H1 (cell line): ENCODE measurements at regions not wholly inside any gene's neighbourhood (a gene's known extent, or its start where the extent isn't known, plus 50 kb on each side); places are given as distances from the start of the nearest gene placed in this dataset.

Experiments used
- CTCF ChIA-PET: fragments of 300-600 bp; sonication (Branson Sonifier 250); formaldehyde crosslinking; loops from one replicate; lab custom pipeline; 2021; ENCODE audit not compliant: partially characterized antibody; lab: Charles Lee
- POLR2A ChIA-PET: fragments of 300-600 bp; sonication (Branson Sonifier 250); formaldehyde crosslinking; loops from one replicate; lab custom pipeline; 2021; ENCODE audit warnings: inconsistent platforms; ENCODE audit not compliant: partially characterized antibody; lab: Charles Lee
- DNase-seq, 2 experiments: peaks; one replicate each; pipeline versions ENCODE4 v3.0.0 to v3.0.0-alpha.2; 2010 to 2022; ENCODE audit warnings: low spot score in 2 of 2, low read depth in 1 of 2, mixed read lengths in 1 of 2
- FAIRE-seq: peaks from 2 replicates; lab custom pipeline; 2011; peaks lifted over from hg19 to GRCh38; lab: Jason Lieb, UNC
- H2AFZ ChIP-seq: 2 replicates; pipeline ENCODE4 v1.8.1; 2012; ENCODE audit warnings: low read length, inconsistent platforms
- H2AK5ac ChIP-seq: 2 replicates; pipeline ENCODE4 v1.6.1; 2013; ENCODE audit warnings: low read depth, low read length
- H2BK120ac ChIP-seq: replicated peaks from 2 replicates; pipeline ENCODE3; 2013; ENCODE audit warnings: low read depth, low read length, inconsistent platforms
- H2BK12ac ChIP-seq: 2 replicates; pipeline ENCODE4 v1.6.1; 2013; ENCODE audit warnings: low read depth, low read length
- H2BK15ac ChIP-seq: 2 replicates; pipeline ENCODE4 v1.6.1; 2013; ENCODE audit warnings: low read length
- H2BK20ac ChIP-seq: 2 replicates; pipeline ENCODE4 v1.6.1; 2013; ENCODE audit warnings: low read length
- H2BK5ac ChIP-seq: 2 replicates; pipeline ENCODE4 v1.6.1; 2013; ENCODE audit warnings: low read depth, low read length
- H3K14ac ChIP-seq: 2 replicates; pipeline ENCODE4 v1.6.1; 2013; ENCODE audit warnings: inconsistent platforms; ENCODE audit not compliant: insufficient read length
- H3K18ac ChIP-seq: 2 replicates; pipeline ENCODE4 v1.6.1; 2013; ENCODE audit warnings: low read length; ENCODE audit errors: extremely low read depth
- H3K23ac ChIP-seq: 2 replicates; pipeline ENCODE4 v1.6.1; 2013; ENCODE audit warnings: inconsistent platforms; ENCODE audit not compliant: insufficient read length
- H3K23me2 ChIP-seq: 2 replicates; pipeline ENCODE4 v1.6.1; 2013; ENCODE audit warnings: low read depth, low read length
- H3K27ac ChIP-seq: 2 replicates; pipeline ENCODE4 v1.6.1; 2011; ENCODE audit warnings: low read depth, low read length, inconsistent platforms
- H3K27me3 ChIP-seq, 4 experiments: replicated peaks in 1 of 4; 1 replicate in 1 of 4; 2 replicates in 3 of 4; pipeline versions ENCODE4 v1.6.1 to v1.8.1; 2011 to 2013; ENCODE audit warnings: low read length in 3 of 4, mild to moderate bottlenecking in 3 of 4, inconsistent platforms in 2 of 4, mixed read lengths in 2 of 4, moderate library complexity in 1 of 4; ENCODE audit not compliant: control insufficient read depth in 3 of 4, insufficient read depth in 3 of 4; ENCODE audit errors: extremely low read depth in 1 of 4
- H3K36me3 ChIP-seq, 4 experiments: 2 replicates each; pipeline versions ENCODE4 v1.6.1 to v1.8.1; 2011 to 2013; ENCODE audit warnings: mild to moderate bottlenecking in 4 of 4, low read length in 3 of 4, moderate library complexity in 2 of 4, control low read depth in 1 of 4, inconsistent platforms in 1 of 4; ENCODE audit not compliant: insufficient read depth in 4 of 4, control insufficient read depth in 2 of 4
- H3K4ac ChIP-seq: replicated peaks from 2 replicates; pipeline ENCODE3; 2013; ENCODE audit warnings: low read length, low read depth, mixed read lengths, inconsistent platforms; ENCODE audit not compliant: insufficient read length
- H3K4me1 ChIP-seq, 4 experiments: replicated peaks in 1 of 4; 1 replicate in 1 of 4; 2 replicates in 3 of 4; pipeline versions ENCODE4 v1.6.1 to v1.8.1; 2011 to 2013; ENCODE audit warnings: low read length in 3 of 4, inconsistent platforms in 2 of 4, mixed read lengths in 1 of 4; ENCODE audit not compliant: insufficient read depth in 4 of 4, control insufficient read depth in 3 of 4
- H3K4me2 ChIP-seq, 2 experiments: 2 replicates each; pipeline versions ENCODE4 v1.6.1 to v1.8.1; 2011 to 2013; ENCODE audit warnings: low read depth in 2 of 2, low read length in 2 of 2, control low read depth in 1 of 2, inconsistent platforms in 1 of 2, mild to moderate bottlenecking in 1 of 2; ENCODE audit not compliant: insufficient read depth in 1 of 2
- H3K4me3 ChIP-seq, 4 experiments: fragments of 200-600, 300-600 bp in 1 of 4; sonication (generic), shearing (Covaris generic), sonication (Bioruptor Twin) in 1 of 4; 2 replicates each; pipeline versions ENCODE4 v1.5.1 to v1.8.1; 2011 to 2016; ENCODE audit warnings: low read length in 4 of 4, low read depth in 3 of 4, control low read depth in 2 of 4, inconsistent platforms in 2 of 4, mild to moderate bottlenecking in 2 of 4, mixed read lengths in 1 of 4, moderate library complexity in 1 of 4; ENCODE audit not compliant: insufficient read depth in 2 of 4; ENCODE audit errors: extremely low read depth in 1 of 4
- H3K56ac ChIP-seq: replicated peaks from 2 replicates; pipeline ENCODE3; 2013; ENCODE audit warnings: low read depth, mild to moderate bottlenecking, mixed read lengths, low read length, inconsistent platforms; ENCODE audit not compliant: insufficient read length
- H3K79me1 ChIP-seq: 2 replicates; pipeline ENCODE4 v1.6.1; 2013; ENCODE audit warnings: low read depth, low read length, control low read depth
- H3K79me2 ChIP-seq, 2 experiments: 2 replicates each; pipeline versions ENCODE4 v1.6.1 to v1.8.1; 2012 to 2013; ENCODE audit warnings: low read length in 2 of 2, mild to moderate bottlenecking in 2 of 2, inconsistent platforms in 1 of 2; ENCODE audit not compliant: insufficient read depth in 2 of 2, control insufficient read depth in 1 of 2
- H3K9ac ChIP-seq, 4 experiments: replicated peaks in 1 of 4; 1 replicate in 1 of 4; 2 replicates in 3 of 4; pipeline versions ENCODE4 v1.6.1 to v1.8.1; 2011 to 2013; ENCODE audit warnings: low read depth in 3 of 4, low read length in 3 of 4, control low read depth in 2 of 4, mild to moderate bottlenecking in 2 of 4, moderate library complexity in 2 of 4, inconsistent platforms in 1 of 4; ENCODE audit errors: extremely low read depth in 1 of 4
- H3K9me3 ChIP-seq, 2 experiments: 2 replicates each; pipeline versions ENCODE4 v1.6.1 to v1.8.1; 2012 to 2013; ENCODE audit warnings: mild to moderate bottlenecking in 2 of 2, moderate library complexity in 2 of 2, control low read depth in 1 of 2, inconsistent platforms in 1 of 2, low read depth in 1 of 2, low read length in 1 of 2, mixed read lengths in 1 of 2; ENCODE audit not compliant: insufficient read depth in 2 of 2
- H4K20me1 ChIP-seq, 2 experiments: replicated peaks in 1 of 2; 2 replicates each; pipeline versions ENCODE3 to v1.8.1; 2011 to 2013; ENCODE audit warnings: inconsistent platforms in 2 of 2, low read length in 2 of 2, mild to moderate bottlenecking in 1 of 2; ENCODE audit not compliant: insufficient read depth in 2 of 2, control insufficient read depth in 1 of 2
- H4K5ac ChIP-seq: 2 replicates; pipeline ENCODE4 v1.6.1; 2013; ENCODE audit warnings: low read length, low read depth, mixed read lengths, inconsistent platforms; ENCODE audit not compliant: insufficient read length
- H4K8ac ChIP-seq: 2 replicates; pipeline ENCODE4 v1.8.0; 2013; ENCODE audit warnings: mild to moderate bottlenecking, moderate library complexity, low read length, inconsistent platforms; ENCODE audit not compliant: insufficient read depth; ENCODE audit errors: extremely low read depth
- H4K91ac ChIP-seq: replicated peaks from 2 replicates; pipeline ENCODE3; 2013; ENCODE audit warnings: low read length, mixed read lengths, inconsistent platforms; ENCODE audit not compliant: insufficient read length
- CBX8 ChIP-seq: fragments of 300-800, 300-1000 bp; sonication (generic); IDR thresholded peaks from 2 replicates; pipeline ENCODE4 v1.7.1; 2016; ENCODE audit warnings: low read depth, low read length, borderline replicate concordance
- CHD2 ChIP-seq: IDR thresholded peaks from 2 replicates; pipeline ENCODE4 v1.6.1; 2012; ENCODE audit warnings: low read length, improper control_type of control experiment
- CREB1 ChIP-seq: IDR thresholded peaks from 2 replicates; pipeline ENCODE4 v1.6.1; 2012; ENCODE audit warnings: inconsistent platforms
- GTF2F1 ChIP-seq: IDR thresholded peaks from 2 replicates; pipeline ENCODE4 v1.6.1; 2012; ENCODE audit warnings: low read depth, low read length, improper control_type of control experiment, borderline replicate concordance
- JUN ChIP-seq: IDR thresholded peaks from 2 replicates; pipeline ENCODE4 v1.6.1; 2011; ENCODE audit warnings: low read depth, mild to moderate bottlenecking, improper control_type of control experiment, low read length
- JUND ChIP-seq: IDR thresholded peaks from 2 replicates; pipeline ENCODE4 v1.6.1; 2011; ENCODE audit warnings: mild to moderate bottlenecking, improper control_type of control experiment, low read length
- KDM5A ChIP-seq: fragments of 200-600 bp; IDR thresholded peaks from 2 replicates; pipeline ENCODE4 v1.7.1; 2012; ENCODE audit warnings: mild to moderate bottlenecking, low read length, inconsistent platforms, mixed read lengths
- MAFK ChIP-seq: IDR thresholded peaks from 2 replicates; pipeline ENCODE4 v1.6.1; 2012; ENCODE audit warnings: low read depth, mild to moderate bottlenecking, improper control_type of control experiment, low read length
- POU5F1 ChIP-seq: IDR thresholded peaks from 2 replicates; pipeline ENCODE4 v1.6.1; 2011; ENCODE audit warnings: low read depth, mild to moderate bottlenecking, low read length, moderate library complexity
- RAD21 ChIP-seq, 2 experiments: IDR thresholded peaks in 1 of 2; conservative IDR thresholded peaks in 1 of 2; 2 replicates each; pipeline ENCODE4 v1.6.1; 2011; ENCODE audit warnings: low read depth in 2 of 2, low read length in 2 of 2, improper control_type of control experiment in 1 of 2, inconsistent platforms in 1 of 2, mild to moderate bottlenecking in 1 of 2, moderate library complexity in 1 of 2
- RXRA ChIP-seq: IDR thresholded peaks from 2 replicates; pipeline ENCODE4 v1.6.1; 2011; ENCODE audit warnings: low read depth, mild to moderate bottlenecking, low read length, moderate library complexity; ENCODE audit not compliant: insufficient read depth
- SIRT6 ChIP-seq: IDR thresholded peaks from one replicate; pipeline ENCODE4 v1.7.1; 2012; ENCODE audit warnings: low read length, inconsistent platforms
- TAF7 ChIP-seq: optimal IDR thresholded peaks from 2 replicates; pipeline ENCODE3; 2011; ENCODE audit warnings: low read depth, mild to moderate bottlenecking, inconsistent platforms, low read length, moderate library complexity, borderline replicate concordance
- ZNF274 ChIP-seq: IDR thresholded peaks from 2 replicates; pipeline ENCODE4 v1.7.0; 2012; ENCODE audit warnings: low read length, borderline replicate concordance; ENCODE audit errors: extremely low read depth
- whole genome bisulfite sequencing, 2 experiments: shearing (Covaris generic) in 1 of 2; methylation state at CpG; one replicate each; pipeline versions ENCODE4 v1.1.6 to v1.1.7; 2013 to 2015; ENCODE audit warnings: low lambda C conversion rate in 2 of 2, mixed read lengths in 2 of 2, inconsistent platforms in 1 of 2, low coverage in 1 of 2, missing lambda C conversion rate in 1 of 2; ENCODE audit not compliant: insufficient replicate concordance in 2 of 2, insufficient coverage in 1 of 2, insufficient read length in 1 of 2; ENCODE audit errors: extremely low coverage in 1 of 2, missing lambda C conversion rate in 1 of 2; 5-methylcytosine and 5-hydroxymethylcytosine counted together
- TF ChIP-seq, protein P1 (sequence below): IDR thresholded peaks from 2 replicates; pipeline ENCODE4 v1.6.1; 2012; ENCODE audit warnings: inconsistent platforms

DNA sequence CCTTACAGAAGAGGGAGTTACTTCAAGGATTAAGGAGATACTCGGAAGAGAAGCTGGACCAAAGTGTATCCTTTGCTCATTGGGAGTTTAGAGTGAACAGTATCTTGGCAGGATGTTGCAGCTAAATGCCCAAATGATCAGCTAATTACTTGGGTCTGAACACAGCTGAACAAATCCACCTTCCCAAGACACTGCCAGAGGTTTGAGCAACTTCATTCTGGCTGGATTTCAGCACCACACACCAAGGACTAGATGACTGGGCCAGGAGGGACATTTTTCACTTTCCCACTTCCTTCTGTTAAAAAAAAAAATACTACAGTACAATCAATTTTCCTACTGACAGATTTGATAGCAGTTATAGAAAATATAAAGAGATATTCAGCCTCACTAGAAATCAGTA lies 324.6 kb downstream of the MID1IP1 start:
- Histone ChIP-seq H2BK20ac (no peak overlapping the region), H2BK15ac (no peak overlapping the region), H4K20me1 (no peaks in the 10 kb centered on the region), H3K79me1 (no peaks in the 10 kb centered on the region), H3K23ac (no peak overlapping the region), H3K27ac (no peak overlapping the region), H3K79me2 (no peaks in the 10 kb centered on the region), H4K8ac (no peak overlapping the region), H2AK5ac (no peak overlapping the region), H3K14ac (no peak overlapping the region), H3K4me1 (no peaks in the 10 kb centered on the region), H3K56ac (no peak overlapping the region), H3K36me3 (no peaks in the 10 kb centered on the region), H2BK120ac (no peak overlapping the region), H3K18ac (no peak overlapping the region), H3K4me3 (no peak overlapping the region), H3K27me3 (no peaks in the 10 kb centered on the region), H3K9me3 (no peaks in the 10 kb centered on the region), H4K5ac (no peak overlapping the region), H3K9ac (no peak overlapping the region), H3K23me2 (no peaks in the 10 kb centered on the region), H3K4ac (no peak overlapping the region), H2BK12ac (no peak overlapping the region), H4K91ac (no peak overlapping the region), H2BK5ac (no peak overlapping the region), H3K4me2 (no peak overlapping the region), H2AFZ (no peak overlapping the region)
- CTCF ChIA-PET: interaction anchor here (1.0 to 1.3 kb wide), 2 partner anchors 8 to 9 kb away, joined by 3 to 4 read pairs; no protein-coding TSS in a partner anchor
- WGBS, 2 experiments: 63% methylated on average over 1 of the region's 1 CpG; no CpG with 5 or more reads in 1 of the 2 experiments
- DNase-seq (no peak), FAIRE-seq (no peak)
- POLR2A ChIA-PET: no interaction called here
- TF ChIP-seq GTF2F1 (no peak), POU5F1 (no peak), ZNF274 (no peak), JUND (no peak), RAD21 (IDR thresholded peaks at IDR 0.05 in 1 of 2, conservative IDR thresholded peaks at IDR 0.05 in 1 of 2; ENCODE audit: low read depth in 2 of 2, low read length in 2 of 2) (no peak), KDM5A (no peak), MAFK (no peak), CBX8 (no peak), SIRT6 (no peak), CHD2 (no peak), RXRA (no peak), TAF7 (no peak), CREB1 (no peak), JUN (no peak)
- TF ChIP-seq, protein P1, sequence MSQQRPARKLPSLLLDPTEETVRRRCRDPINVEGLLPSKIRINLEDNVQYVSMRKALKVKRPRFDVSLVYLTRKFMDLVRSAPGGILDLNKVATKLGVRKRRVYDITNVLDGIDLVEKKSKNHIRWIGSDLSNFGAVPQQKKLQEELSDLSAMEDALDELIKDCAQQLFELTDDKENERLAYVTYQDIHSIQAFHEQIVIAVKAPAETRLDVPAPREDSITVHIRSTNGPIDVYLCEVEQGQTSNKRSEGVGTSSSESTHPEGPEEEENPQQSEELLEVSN: no peak
